ENCODE measurements at regions not wholly inside any gene's neighbourhood (a gene's known extent, or its start where the extent isn't known, plus 50 kb on each side); places are given as distances from the start of the nearest gene placed in this dataset.

DNA sequence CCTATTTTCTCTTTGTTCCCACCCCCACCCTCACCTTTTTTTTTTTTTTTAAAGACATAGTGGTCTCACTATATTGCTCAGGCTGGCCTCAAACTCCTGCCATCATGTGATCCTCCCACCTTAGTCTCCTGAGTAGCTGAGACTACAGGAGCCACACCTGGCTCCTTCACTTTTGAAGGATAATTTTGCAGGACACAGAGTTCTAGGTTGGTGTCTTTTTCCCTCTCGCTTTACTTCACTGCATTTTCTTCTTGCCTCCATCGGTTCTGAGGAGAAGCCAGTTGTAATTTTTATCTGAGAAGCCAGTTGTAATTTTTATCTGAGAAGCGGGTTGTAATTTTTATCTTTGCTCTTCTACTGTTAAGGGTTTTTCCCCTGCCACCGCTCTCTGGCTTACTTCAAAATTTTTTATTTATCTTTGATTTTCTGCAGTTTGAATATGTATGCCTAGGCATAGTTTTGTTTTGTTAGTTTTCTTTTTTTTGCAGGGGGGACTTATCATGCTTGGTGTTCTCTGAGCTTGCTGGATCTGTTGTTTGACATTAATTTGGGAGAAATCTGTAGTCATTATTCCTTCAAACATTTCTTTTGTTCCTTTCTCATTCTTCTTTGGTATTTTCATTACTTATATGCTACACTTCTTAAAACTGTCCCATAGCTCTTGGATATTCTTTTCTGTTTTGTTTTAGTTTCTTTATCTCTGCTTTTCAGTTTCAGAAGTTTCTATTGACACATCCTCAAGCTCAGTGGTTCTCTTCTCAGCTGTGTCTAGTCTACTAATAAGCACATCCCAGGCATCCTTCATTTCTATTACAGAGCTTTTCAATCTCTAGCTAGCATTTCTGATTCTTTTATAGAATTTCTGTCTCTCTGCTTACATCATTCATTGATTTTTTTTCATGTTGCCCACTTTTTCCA, 148.2 kb upstream of the CHD1 start:
- TF ChIP-seq POLR2A (IDR thresholded peaks at IDR 0.05; ENCODE audit: low read length) (no peak), GATA1 (IDR thresholded peaks at IDR 0.05; ENCODE audit: low read depth, low read length) (no peak)

Measured in erythroblast (primary cell).